ENCODE measurements at regions not wholly inside any gene's neighbourhood (a gene's known extent, or its start where the extent isn't known, plus 50 kb on each side); places are given as distances from the start of the nearest gene placed in this dataset.
"Not testable (repeated sequence)": the region's sequence is repeated elsewhere in the genome, so short reads cannot be mapped to it uniquely, and the experiment has no call there.

DNA sequence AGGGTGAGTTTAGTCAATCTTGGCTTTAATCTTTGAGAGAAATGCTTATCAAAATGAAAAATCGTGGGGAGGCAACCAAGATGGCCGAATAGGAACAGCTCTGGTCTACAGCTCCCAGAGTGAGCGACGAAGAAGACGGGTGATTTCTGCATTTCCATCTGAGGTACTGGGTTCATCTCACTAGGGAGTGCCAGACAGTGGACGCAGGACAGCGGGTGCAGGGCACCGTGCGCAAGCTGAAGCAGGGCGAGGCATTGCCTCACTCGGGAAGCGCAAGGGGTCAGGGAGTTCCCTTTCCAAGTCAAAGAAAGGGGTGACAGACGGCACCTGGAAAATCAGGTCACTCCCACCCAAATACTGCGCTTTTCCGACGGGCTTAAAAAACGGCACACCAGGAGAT, 153.6 kb upstream of the TTC14 start:
- TF ChIP-seq EP300 (IDR thresholded peaks at IDR 0.05; ENCODE audit: borderline replicate concordance in 1 of 2, low read depth in 1 of 2, low read length in 1 of 2); RAD21 (IDR thresholded peaks at IDR 0.05; ENCODE audit: low read length); CHD2 (IDR thresholded peaks at IDR 0.05; ENCODE audit: low read length, partially characterized antibody); POLR2AphosphoS5 (IDR thresholded peaks at IDR 0.05; ENCODE audit: low read depth, low read length); TCF12 (IDR thresholded peaks at IDR 0.05); GABPA (IDR thresholded peaks at IDR 0.05; ENCODE audit: low read depth): not testable (repeated sequence)
- TF ChIP-seq, protein P1, sequence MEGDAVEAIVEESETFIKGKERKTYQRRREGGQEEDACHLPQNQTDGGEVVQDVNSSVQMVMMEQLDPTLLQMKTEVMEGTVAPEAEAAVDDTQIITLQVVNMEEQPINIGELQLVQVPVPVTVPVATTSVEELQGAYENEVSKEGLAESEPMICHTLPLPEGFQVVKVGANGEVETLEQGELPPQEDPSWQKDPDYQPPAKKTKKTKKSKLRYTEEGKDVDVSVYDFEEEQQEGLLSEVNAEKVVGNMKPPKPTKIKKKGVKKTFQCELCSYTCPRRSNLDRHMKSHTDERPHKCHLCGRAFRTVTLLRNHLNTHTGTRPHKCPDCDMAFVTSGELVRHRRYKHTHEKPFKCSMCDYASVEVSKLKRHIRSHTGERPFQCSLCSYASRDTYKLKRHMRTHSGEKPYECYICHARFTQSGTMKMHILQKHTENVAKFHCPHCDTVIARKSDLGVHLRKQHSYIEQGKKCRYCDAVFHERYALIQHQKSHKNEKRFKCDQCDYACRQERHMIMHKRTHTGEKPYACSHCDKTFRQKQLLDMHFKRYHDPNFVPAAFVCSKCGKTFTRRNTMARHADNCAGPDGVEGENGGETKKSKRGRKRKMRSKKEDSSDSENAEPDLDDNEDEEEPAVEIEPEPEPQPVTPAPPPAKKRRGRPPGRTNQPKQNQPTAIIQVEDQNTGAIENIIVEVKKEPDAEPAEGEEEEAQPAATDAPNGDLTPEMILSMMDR (IDR thresholded peaks at IDR 0.05) = not testable (repeated sequence)
- TF ChIP-seq, protein P2, sequence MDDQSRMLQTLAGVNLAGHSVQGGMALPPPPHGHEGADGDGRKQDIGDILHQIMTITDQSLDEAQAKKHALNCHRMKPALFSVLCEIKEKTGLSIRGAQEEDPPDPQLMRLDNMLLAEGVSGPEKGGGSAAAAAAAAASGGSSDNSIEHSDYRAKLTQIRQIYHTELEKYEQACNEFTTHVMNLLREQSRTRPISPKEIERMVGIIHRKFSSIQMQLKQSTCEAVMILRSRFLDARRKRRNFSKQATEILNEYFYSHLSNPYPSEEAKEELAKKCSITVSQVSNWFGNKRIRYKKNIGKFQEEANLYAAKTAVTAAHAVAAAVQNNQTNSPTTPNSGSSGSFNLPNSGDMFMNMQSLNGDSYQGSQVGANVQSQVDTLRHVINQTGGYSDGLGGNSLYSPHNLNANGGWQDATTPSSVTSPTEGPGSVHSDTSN (IDR thresholded peaks at IDR 0.05) = not testable (repeated sequence)
- TF ChIP-seq, protein P3, sequence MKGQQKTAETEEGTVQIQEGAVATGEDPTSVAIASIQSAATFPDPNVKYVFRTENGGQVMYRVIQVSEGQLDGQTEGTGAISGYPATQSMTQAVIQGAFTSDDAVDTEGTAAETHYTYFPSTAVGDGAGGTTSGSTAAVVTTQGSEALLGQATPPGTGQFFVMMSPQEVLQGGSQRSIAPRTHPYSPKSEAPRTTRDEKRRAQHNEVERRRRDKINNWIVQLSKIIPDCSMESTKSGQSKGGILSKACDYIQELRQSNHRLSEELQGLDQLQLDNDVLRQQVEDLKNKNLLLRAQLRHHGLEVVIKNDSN (IDR thresholded peaks at IDR 0.05; ENCODE audit: borderline replicate concordance, low read depth) = not testable (repeated sequence)
- TF ChIP-seq, protein P4, sequence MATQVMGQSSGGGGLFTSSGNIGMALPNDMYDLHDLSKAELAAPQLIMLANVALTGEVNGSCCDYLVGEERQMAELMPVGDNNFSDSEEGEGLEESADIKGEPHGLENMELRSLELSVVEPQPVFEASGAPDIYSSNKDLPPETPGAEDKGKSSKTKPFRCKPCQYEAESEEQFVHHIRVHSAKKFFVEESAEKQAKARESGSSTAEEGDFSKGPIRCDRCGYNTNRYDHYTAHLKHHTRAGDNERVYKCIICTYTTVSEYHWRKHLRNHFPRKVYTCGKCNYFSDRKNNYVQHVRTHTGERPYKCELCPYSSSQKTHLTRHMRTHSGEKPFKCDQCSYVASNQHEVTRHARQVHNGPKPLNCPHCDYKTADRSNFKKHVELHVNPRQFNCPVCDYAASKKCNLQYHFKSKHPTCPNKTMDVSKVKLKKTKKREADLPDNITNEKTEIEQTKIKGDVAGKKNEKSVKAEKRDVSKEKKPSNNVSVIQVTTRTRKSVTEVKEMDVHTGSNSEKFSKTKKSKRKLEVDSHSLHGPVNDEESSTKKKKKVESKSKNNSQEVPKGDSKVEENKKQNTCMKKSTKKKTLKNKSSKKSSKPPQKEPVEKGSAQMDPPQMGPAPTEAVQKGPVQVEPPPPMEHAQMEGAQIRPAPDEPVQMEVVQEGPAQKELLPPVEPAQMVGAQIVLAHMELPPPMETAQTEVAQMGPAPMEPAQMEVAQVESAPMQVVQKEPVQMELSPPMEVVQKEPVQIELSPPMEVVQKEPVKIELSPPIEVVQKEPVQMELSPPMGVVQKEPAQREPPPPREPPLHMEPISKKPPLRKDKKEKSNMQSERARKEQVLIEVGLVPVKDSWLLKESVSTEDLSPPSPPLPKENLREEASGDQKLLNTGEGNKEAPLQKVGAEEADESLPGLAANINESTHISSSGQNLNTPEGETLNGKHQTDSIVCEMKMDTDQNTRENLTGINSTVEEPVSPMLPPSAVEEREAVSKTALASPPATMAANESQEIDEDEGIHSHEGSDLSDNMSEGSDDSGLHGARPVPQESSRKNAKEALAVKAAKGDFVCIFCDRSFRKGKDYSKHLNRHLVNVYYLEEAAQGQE (IDR thresholded peaks at IDR 0.05; ENCODE audit: low read depth, low read length) = not testable (repeated sequence)
- TF ChIP-seq, protein P5, sequence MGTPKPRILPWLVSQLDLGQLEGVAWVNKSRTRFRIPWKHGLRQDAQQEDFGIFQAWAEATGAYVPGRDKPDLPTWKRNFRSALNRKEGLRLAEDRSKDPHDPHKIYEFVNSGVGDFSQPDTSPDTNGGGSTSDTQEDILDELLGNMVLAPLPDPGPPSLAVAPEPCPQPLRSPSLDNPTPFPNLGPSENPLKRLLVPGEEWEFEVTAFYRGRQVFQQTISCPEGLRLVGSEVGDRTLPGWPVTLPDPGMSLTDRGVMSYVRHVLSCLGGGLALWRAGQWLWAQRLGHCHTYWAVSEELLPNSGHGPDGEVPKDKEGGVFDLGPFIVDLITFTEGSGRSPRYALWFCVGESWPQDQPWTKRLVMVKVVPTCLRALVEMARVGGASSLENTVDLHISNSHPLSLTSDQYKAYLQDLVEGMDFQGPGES (IDR thresholded peaks at IDR 0.05; ENCODE audit: low read depth, low read length) = not testable (repeated sequence)

All from SK-N-SH (cell line).